T-helper 9 cell (primary cell): ENCODE measurements at regions not wholly inside any gene's neighbourhood (a gene's known extent, or its start where the extent isn't known, plus 50 kb on each side); places are given as distances from the start of the nearest gene placed in this dataset.
"Not testable (repeated sequence)": the region's sequence is repeated elsewhere in the genome, so short reads cannot be mapped to it uniquely, and the experiment has no call there.

Experiments used
- DNase-seq: peaks from one replicate; pipeline ENCODE4 v3.0.0-alpha.2; 2020

DNA sequence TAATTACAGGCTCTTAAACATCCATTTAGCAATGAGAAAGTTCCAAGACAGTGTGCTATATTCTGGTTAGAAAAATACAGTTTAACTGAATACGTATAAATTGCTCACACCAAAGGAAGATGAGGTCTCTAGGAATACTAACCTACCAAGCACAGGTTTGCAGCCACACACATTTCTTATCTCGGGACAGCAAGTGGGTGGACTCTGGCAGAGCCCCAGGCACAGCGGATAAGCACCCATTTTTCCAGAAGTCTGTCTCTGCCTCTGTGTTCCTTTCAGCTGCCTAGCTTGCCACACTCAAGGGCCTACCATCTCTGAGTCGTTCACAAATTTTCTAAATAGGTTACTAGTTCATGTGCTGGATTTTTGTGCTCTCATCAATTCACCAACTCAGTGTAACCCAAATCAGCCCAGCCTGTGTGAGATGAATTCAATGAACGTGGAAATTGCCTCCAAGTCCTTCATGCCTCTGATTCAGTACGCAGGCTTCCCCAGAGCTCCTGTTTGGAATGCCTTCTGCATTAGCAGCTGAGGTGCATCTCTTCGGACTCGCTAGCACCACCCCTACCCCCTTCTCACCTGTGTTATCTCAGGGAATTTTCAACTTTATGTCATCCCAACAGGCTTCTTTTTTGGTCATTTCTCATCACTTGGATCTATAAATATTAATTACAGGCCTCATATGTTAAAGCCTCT, 581.0 kb upstream of the CDH11 start:
- DNase-seq: no peak

DNA sequence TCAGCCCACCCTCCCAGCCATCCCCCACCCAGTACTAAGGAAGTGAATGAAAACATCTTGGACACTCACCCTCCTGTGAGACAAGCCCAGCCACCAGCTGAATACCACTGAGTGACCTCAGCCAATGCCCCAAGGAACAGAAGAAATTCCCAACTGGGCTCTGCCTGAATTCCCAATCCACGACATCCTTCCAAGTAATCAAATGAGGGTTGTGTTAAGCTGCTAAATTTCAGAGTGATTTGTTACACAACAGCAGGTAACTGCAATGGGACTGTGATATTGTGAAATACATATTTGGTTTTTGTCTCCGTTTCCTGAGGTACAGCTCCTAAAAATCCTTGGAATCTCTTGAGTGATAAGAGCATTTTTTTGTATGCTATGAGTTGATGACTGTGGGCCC, 578.7 kb upstream of the CDH11 start:
- no peak for DNase-seq

- DNase-seq: no peak
These were observed 577.0 kb upstream of the CDH11 start for GRCh38 chr16:65698791-65699321.

DNA sequence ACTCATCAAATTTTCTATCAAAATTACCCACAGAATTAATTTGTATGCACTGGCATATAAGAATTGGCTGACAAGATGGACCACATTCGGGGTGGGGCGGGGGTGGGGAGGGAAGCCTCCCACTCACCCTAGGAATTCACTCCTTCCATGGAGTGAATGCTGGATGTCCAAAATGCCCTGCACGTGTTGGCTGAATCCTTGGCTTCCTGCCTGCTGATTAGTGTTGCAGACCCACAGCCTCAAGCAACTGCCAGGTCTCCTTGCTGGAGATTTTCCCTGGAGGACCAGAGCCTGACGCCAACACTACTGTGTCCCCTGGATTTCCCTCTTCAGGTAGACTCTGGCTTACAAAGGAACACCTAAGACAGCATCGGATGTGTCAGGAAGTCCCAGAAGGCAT, 575.7 kb upstream of the CDH11 start:
- DNase-seq: no peak

GRCh38 chr16:65697065-65697464, 575.2 kb upstream of the CDH11 start:
- no peak for DNase-seq

DNA sequence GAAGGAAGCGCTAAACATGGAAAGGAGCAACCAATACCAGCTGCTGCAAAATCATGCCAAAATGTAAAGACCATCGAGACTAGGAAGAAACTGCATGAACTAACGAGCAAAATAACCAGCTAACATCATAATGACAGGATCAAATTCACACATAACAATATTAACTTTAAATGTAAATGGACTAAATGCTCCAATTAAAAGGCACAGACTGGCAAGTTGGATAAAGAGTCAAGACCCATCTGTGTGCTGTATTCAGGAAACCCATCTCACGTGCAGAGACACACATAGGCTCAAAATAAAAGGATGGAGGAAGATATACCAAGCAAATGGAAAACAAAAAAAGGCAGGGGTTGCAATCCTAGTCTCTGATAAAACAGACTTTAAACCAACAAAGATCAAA, 570.0 kb upstream of the CDH11 start:
- DNase-seq: not testable (repeated sequence)

DNA sequence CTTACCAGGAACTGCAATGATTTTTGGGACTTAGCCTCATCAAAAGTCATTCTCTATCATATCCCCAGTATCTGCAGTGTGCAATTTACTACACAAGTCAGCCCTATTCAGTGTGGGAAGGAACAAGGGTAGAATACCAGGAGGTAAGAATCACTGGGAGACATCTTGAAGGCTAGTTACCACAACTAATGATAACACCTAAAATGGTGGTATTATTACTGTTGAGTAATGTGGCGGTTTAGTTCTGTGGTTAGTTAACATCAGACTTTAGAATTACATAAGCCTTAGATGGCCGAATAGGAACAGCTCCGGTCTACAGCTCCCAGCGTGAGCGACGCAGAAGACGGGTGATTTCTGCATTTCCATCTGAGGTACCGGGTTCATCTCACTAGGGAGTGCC, 567.9 kb upstream of the CDH11 start:
- DNase-seq: no peak

GRCh38 chr16:65688301-65688700, 566.4 kb upstream of the CDH11 start:
- DNase-seq: no peak

GRCh38 chr16:65684230-65684629, 562.4 kb upstream of the CDH11 start:
- DNase-seq: no peak

DNA sequence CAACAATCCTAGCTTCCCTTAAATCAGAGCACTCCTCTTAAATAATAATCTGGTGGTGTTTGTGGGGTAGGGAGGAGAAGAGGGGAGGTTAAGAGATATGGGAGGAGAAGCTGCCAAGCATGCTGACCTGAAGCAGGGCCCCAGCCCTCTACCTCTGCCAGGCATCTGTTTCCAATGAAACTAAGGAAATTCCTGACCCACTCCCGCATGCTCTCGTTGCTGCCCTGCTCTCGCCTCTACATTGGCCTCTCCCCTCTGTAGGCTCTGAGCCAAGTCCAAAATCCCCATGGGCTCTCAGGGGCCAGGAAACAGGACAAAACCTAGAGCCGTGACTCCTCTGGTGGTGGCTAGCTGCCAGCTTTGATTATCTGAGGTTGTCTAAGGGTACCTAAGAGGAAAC, 559.5 kb upstream of the CDH11 start:
- no peak for DNase-seq

- no peak for DNase-seq
These were observed 557.9 kb upstream of the CDH11 start for GRCh38 chr16:65679785-65680184.

DNA sequence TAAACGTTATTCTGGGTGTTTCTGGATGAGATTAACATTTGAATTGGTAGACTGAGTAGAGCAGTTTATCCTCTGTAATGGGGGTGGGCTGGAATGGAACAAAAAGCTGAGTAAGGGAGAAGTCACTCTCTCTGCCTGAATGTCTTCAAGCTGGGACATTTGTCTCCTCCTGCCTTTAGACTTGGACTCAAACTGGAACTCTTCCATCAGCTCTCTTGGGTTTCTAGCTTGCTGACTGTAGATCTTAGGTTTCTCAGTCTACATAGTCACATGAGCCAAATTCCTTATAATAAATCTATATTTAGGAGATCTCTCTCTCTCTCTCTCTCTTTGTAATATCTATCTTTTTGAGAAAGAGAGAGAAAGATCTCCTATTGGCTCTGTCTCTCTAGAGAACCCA, 553.3 kb upstream of the CDH11 start:
- no peak for DNase-seq

DNA sequence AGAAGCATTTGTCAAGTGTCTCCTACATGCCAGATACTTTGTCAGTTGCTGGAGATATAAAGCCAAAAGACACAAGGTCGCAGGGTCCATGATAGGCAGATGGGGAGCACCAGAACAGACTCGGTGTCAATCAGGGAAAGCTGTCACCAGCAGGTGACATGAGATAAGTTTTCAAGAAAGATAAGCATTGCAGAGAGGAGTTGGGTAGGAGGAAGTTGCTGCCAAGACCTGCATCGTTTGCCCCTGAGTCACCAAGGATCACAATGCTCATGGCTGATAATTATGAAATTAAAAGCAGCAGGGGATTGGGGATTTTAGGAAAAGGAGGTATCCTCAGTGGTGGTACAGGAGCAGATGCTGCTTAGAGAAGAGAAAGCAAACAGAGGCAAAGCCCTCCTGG, 551.1 kb upstream of the CDH11 start:
- DNase-seq: no peak

GRCh38 chr16:65671071-65671470, 549.2 kb upstream of the CDH11 start:
- DNase-seq: no peak

GRCh38 chr16:65668064-65668595, 546.3 kb upstream of the CDH11 start:
- DNase-seq: no peak

DNA sequence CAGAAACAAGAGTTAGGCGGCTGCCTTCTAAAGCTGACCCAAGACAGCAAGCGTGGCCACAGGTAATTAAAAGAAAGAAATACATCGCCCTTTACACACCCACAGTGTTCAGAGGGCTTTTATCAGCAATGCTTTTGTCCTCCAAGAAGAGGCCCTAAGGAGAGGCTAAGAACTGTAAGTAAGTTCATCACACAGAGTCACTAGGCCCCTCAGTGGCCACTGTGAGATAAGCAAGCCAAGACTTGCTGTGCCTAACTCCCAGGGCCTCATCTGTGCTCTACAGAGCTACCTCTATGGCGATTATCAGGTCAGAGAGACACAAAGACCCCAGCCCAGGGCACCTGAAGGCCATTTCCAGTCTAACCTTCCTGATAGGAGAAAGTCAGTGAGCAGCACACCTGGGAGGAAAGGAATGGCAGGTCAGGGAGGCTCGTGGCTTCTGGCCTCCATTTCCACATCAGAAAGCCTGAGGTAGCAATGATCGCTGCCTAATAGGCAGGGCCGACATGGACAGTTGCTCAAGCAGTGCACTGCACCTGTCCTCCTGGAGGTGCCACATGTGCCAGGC, 545.2 kb upstream of the CDH11 start:
- no peak for DNase-seq

GRCh38 chr16:65666132-65666941, 544.5 kb upstream of the CDH11 start:
- DNase-seq: no peak

DNA sequence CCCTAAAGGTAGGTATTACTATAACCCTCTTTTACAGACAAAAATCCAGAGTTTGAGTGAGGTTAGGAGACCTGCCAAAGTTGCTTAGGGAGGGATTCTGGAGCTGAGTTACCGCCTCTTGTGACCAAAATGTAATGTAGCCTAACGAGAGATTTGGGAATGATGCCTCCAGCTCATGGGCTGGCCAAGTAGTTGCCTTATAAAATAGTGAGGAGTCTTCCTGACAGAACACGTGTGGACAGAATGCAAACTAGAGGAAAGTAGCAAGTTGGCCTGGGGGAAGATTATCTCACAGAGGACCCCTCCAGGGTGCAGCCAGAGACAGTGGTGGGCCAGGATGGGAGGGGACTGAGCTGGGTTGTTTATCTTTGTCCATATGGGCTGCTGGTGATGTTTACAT, 543.7 kb upstream of the CDH11 start:
- no peak for DNase-seq

GRCh38 chr16:65663774-65664173, 541.9 kb upstream of the CDH11 start:
- no peak for DNase-seq

GRCh38 chr16:65662256-65662655, 540.4 kb upstream of the CDH11 start:
- DNase-seq: no peak

GRCh38 chr16:65661558-65661957, 539.7 kb upstream of the CDH11 start:
- DNase-seq: no peak

GRCh38 chr16:65660390-65660789, 538.5 kb upstream of the CDH11 start:
- DNase-seq: no peak

DNA sequence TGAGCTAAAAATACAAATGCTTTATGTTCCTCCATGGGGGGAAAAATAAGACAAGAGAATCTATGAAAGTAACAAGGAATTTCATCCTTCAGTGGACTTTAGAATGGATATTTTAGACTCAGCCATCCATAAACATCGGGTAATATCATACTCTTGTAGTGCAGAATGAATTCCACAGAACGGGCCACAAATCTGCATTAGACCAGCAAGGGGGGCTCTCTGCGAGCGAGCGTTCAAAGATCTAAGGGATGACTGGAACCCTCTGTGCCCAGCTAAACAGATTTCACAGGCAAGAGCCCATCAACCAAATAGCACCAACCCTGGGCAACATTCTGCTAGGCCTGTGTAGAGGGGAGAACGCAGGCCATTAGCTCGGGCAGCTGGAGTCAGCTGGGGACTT, 537.9 kb upstream of the CDH11 start:
- DNase-seq: no peak

GRCh38 chr16:65658787-65659220, 536.9 kb upstream of the CDH11 start:
- no peak for DNase-seq
